Lower leg skin (tissue), 4 donors: ENCODE measurements at regions not wholly inside any gene's neighbourhood (a gene's known extent, or its start where the extent isn't known, plus 50 kb on each side); places are given as distances from the start of the nearest gene placed in this dataset.

Experiments used
- DNase-seq, 2 donors: peaks; one replicate each; pipeline ENCODE4 v3.0.0-alpha.2; 2019; ENCODE audit warnings: low spot score in 2 of 2
- H3K4me3 ChIP-seq: fragments of 200-600 bp; sonication (generic); 2 replicates; pipeline ENCODE4 v1.5.1; 2017; ENCODE audit warnings: mild to moderate bottlenecking, low read depth; ENCODE audit not compliant: poor library complexity, severe bottlenecking
- POLR2A ChIP-seq, 2 donors: fragments of 450-650 bp; IDR thresholded peaks; one replicate each; pipeline ENCODE4 v1.6.1; 2016 to 2017; ENCODE audit warnings: antibody characterized with exemption in 2 of 2, mild to moderate bottlenecking in 1 of 2, moderate library complexity in 1 of 2
- WGBS, 2 donors: methylation state at CpG; one replicate each; pipeline ENCODE4 v1.1.5; 2018; 5-methylcytosine and 5-hydroxymethylcytosine counted together
- intact Hi-C: fragments of 100-400 bp; cut with DNase I; formaldehyde crosslinking; loops from one replicate; pipeline ENCODE4 v1.15.0; 2023; ENCODE audit warnings: low total_unique reads
- TF ChIP-seq, protein P1 (sequence below), 3 donors: fragments of 450-650 bp; IDR thresholded peaks; one replicate each; pipeline ENCODE4 v1.5.1; 2016; ENCODE audit warnings: antibody characterized with exemption in 3 of 3, mild to moderate bottlenecking in 3 of 3, moderate library complexity in 2 of 3

DNA sequence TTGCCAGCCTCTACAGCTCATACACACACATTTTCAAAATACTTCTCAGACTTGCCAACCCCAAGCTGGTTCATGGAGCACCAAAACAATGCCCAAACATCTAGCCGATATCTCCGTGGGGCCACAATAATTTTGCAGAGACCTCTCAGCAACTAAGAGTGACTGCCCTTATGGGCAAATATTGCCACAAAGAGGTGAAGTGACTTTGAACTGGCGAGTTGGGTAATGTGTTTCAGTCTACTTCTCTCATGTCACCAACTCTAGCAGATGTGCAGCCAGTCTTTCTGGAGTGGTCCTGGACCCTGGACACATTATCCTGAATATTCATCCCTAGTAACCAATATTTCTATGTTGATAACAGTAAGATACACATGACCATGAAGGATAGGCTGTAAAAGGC lies 290.3 kb downstream of the EMP1 start:
- no peak for TF ChIP-seq POLR2A (IDR thresholded peaks at IDR 0.05)
- TF ChIP-seq, protein P1, sequence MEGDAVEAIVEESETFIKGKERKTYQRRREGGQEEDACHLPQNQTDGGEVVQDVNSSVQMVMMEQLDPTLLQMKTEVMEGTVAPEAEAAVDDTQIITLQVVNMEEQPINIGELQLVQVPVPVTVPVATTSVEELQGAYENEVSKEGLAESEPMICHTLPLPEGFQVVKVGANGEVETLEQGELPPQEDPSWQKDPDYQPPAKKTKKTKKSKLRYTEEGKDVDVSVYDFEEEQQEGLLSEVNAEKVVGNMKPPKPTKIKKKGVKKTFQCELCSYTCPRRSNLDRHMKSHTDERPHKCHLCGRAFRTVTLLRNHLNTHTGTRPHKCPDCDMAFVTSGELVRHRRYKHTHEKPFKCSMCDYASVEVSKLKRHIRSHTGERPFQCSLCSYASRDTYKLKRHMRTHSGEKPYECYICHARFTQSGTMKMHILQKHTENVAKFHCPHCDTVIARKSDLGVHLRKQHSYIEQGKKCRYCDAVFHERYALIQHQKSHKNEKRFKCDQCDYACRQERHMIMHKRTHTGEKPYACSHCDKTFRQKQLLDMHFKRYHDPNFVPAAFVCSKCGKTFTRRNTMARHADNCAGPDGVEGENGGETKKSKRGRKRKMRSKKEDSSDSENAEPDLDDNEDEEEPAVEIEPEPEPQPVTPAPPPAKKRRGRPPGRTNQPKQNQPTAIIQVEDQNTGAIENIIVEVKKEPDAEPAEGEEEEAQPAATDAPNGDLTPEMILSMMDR (IDR thresholded peaks at IDR 0.05) = no peak
- no peak overlapping the region for H3K4me3 ChIP-seq
- intact Hi-C loops = no loop called here
- WGBS, 2 donors = 87% methylated on average over 3 of the region's 3 CpGs
- no peak for DNase-seq

DNA sequence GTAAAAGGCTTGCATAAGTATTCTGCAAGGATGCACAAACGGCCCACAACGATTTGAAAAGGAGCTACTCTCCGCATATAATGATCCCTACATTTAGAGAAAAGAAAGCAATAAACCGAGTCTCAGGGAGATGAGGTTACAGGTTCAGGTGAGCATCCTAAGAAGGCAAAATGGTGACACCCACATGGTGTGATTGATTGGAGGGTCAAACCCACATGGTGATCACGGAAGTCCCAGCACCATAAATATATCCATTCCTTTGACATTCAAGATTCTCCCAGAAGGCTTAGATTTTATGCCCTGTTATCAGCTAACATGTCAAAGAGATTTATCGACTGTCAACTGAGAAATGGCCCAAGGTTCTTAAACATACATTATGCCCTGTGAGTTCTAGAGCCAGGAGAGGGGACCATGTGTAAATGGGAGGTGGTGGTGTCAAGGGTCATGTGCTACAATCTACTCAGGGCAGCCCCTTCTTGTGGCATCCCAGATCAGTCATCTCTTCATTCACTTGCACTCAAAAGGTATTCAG lies 282.2 kb downstream of the EMP1 start:
- WGBS, 2 donors = 65 to 74% methylated on average over 6 of the region's 6 CpGs
- intact Hi-C loops = no loop called here
- TF ChIP-seq, protein P1 (IDR thresholded peaks at IDR 0.05) = no peak
- TF ChIP-seq POLR2A (IDR thresholded peaks at IDR 0.05) = no peak
- DNase-seq = no peak
- H3K4me3 ChIP-seq = no peak overlapping the region

DNA sequence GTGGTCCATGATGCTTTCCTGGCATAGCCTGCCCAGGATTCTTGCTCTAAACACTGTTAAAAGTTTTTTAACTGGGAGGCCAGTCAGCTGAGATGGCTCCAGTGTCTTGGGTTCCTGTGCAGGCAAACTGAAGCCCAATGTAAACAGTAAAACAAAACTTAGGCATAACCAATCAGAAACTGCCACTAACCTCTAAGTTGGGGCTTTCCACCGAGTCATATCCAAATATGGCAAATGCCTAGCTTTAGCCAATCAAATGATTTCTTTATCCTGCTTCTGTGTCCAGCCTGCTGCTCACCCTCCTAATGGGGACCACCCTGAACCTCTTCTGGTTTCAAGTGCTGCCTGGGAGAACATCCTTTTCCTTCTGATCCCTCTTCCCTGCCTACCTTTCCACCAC lies 277.9 kb downstream of the EMP1 start:
- no peak overlapping the region for H3K4me3 ChIP-seq
- no peak for TF ChIP-seq POLR2A (IDR thresholded peaks at IDR 0.05)
- TF ChIP-seq, protein P1 (IDR thresholded peaks at IDR 0.05) = no peak
- WGBS, 2 donors = 80 to 84% methylated on average over 1 of the region's 1 CpG
- intact Hi-C loops = no loop called here
- no peak for DNase-seq

DNA sequence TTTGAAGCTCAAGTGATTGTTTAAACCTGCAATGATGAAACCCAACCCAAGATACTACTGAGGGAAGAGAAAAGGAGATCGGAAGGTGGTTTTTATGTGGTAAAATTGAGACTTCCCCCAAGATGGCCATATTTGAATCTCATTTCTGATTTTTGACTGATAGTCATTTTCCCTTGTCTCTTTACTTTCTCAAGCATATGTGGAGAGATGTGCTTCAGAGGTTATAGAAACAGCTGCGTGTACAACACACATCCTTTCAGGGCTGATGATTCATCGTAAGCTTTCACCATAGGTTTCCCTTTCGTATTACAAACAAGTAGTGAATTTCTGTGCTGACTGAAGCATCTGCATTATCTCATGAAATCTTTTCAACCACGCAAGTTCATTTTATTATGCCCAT lies 276.2 kb downstream of the EMP1 start:
- WGBS, 2 donors = 66 to 73% methylated on average over 5 of the region's 5 CpGs
- DNase-seq = no peak
- intact Hi-C loops = no loop called here
- TF ChIP-seq, protein P1 (IDR thresholded peaks at IDR 0.05) = no peak
- TF ChIP-seq POLR2A (IDR thresholded peaks at IDR 0.05) = no peak
- no peak overlapping the region for H3K4me3 ChIP-seq

DNA sequence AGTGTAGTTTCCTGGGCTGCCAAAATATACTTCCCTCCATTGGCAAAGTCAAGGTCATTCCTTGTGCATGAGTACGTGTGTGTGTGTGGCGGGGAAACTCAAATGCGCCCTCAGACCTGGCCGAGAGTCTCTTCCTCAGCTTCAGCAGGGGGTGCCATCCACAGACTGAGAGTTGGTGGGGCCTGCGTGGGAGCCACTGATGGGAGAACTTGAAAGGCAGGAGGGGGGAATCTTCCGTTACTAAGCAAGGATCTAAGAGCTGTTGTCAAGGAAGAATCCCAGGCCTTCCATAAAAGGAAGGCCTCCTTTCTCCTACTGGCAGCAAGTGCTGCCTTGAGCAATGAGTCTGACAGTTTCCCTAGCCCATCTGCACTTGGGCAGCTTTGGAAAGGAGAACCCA lies 274.9 kb downstream of the EMP1 start:
- TF ChIP-seq POLR2A (IDR thresholded peaks at IDR 0.05) = no peak
- TF ChIP-seq, protein P1 (IDR thresholded peaks at IDR 0.05) = no peak
- DNase-seq = no peak
- WGBS, 2 donors = 90% methylated on average over 6 of the region's 6 CpGs
- intact Hi-C loops = no loop called here
- H3K4me3 ChIP-seq = no peak overlapping the region

DNA sequence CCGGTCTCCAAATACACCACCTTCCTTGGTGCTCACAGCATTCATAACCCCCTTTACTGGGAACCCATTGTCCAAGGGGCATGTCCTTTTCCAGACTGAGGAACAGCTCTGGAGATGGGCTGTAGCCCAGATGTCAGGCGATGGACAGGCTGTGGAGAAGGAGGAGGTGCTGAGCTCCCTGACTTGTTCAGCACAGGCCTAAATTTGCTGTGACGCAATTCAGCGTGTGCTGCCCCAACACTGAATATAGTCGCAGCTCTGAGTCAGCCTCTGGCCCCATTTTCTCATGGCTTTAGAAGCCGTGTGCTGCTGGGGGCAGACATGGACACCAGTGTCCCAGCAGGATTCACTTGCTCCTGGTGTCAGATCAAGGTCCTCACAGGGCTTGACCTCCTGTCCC lies 269.1 kb downstream of the EMP1 start:
- intact Hi-C loops = no loop called here
- 67 to 69% methylated on average over 6 of the region's 6 CpGs for WGBS, 2 donors
- no peak overlapping the region for H3K4me3 ChIP-seq
- TF ChIP-seq, protein P1 (IDR thresholded peaks at IDR 0.05) = no peak
- no peak for TF ChIP-seq POLR2A (IDR thresholded peaks at IDR 0.05)
- DNase-seq = no peak
